GM12873 (cell line): ENCODE measurements at regions not wholly inside any gene's neighbourhood (a gene's known extent, or its start where the extent isn't known, plus 50 kb on each side); places are given as distances from the start of the nearest gene placed in this dataset.

ENCODE experiments used
- CTCF ChIP-seq: IDR thresholded peaks from 2 replicates; pipeline ENCODE4 v1.5.1; 2012; ENCODE audit warnings: low read depth, mild to moderate bottlenecking, moderate library complexity, low read length, control low read depth; ENCODE audit not compliant: insufficient read depth; ENCODE audit errors: missing control alignments

- TF ChIP-seq CTCF = no peak
Measured at GRCh38 chr6:86782328-86782727, 155.0 kb upstream of the HTR1E start.

- TF ChIP-seq CTCF = no peak
Measured at GRCh38 chr6:86780923-86781322, 156.4 kb upstream of the HTR1E start.

- no peak for TF ChIP-seq CTCF
Measured at GRCh38 chr6:86775893-86776292, 161.4 kb upstream of the HTR1E start.

- no peak for TF ChIP-seq CTCF
Measured at GRCh38 chr6:86765211-86765610, 172.1 kb upstream of the HTR1E start.

- no peak for TF ChIP-seq CTCF
Measured at GRCh38 chr6:86756640-86757229, 180.6 kb upstream of the HTR1E start.

GRCh38 chr6:86744048-86744447, 193.3 kb upstream of the HTR1E start:
- TF ChIP-seq CTCF = no peak

GRCh38 chr6:86738078-86738477, 199.2 kb upstream of the HTR1E start:
- no peak for TF ChIP-seq CTCF

GRCh38 chr6:86730216-86730615, 207.1 kb upstream of the HTR1E start:
- TF ChIP-seq CTCF = no peak
